Lower lobe of right lung (tissue), 2 donors: ENCODE measurements at regions not wholly inside any gene's neighbourhood (a gene's known extent, or its start where the extent isn't known, plus 50 kb on each side); places are given as distances from the start of the nearest gene placed in this dataset.

Experiments
- ATAC-seq, 2 donors: fragments of 200-7000 bp; cut with Tn5 transposase; one replicate each; pipeline ENCODE4 v1.9.1; 2020 to 2022; ENCODE audit warnings: mild to moderate bottlenecking in 2 of 2, moderate library complexity in 2 of 2
- DNase-seq: peaks from one replicate; pipeline ENCODE4 v3.0.0-alpha.2; 2020
- H3K27ac ChIP-seq: fragments of 200-600 bp; one replicate; pipeline ENCODE4 v1.8.0; 2022
- H3K27me3 ChIP-seq: fragments of 200-600 bp; one replicate; pipeline ENCODE4 v1.8.0; 2022; ENCODE audit warnings: low read depth
- H3K36me3 ChIP-seq: fragments of 200-600 bp; one replicate; pipeline ENCODE4 v1.8.0; 2022; ENCODE audit warnings: mild to moderate bottlenecking
- H3K4me1 ChIP-seq: fragments of 200-600 bp; one replicate; pipeline ENCODE4 v1.8.0; 2022
- H3K4me3 ChIP-seq: fragments of 200-600 bp; one replicate; pipeline ENCODE4 v1.8.0; 2022; ENCODE audit warnings: mild to moderate bottlenecking
- H3K9me3 ChIP-seq: fragments of 200-600 bp; one replicate; pipeline ENCODE4 v1.8.0; 2022
- intact Hi-C: fragments of 100-400 bp; cut with DNase I; formaldehyde crosslinking; loops from one replicate; pipeline ENCODE4 v1.11.0; 2022
- TF ChIP-seq, protein P1 (sequence below): fragments of 200-600 bp; IDR thresholded peaks from one replicate; pipeline ENCODE4 v1.8.0; 2022; ENCODE audit warnings: antibody characterized with exemption, mild to moderate bottlenecking
- donor health status: DM: no; HTN: yes; CAD: no; lungs with severe emphysema.

DNA sequence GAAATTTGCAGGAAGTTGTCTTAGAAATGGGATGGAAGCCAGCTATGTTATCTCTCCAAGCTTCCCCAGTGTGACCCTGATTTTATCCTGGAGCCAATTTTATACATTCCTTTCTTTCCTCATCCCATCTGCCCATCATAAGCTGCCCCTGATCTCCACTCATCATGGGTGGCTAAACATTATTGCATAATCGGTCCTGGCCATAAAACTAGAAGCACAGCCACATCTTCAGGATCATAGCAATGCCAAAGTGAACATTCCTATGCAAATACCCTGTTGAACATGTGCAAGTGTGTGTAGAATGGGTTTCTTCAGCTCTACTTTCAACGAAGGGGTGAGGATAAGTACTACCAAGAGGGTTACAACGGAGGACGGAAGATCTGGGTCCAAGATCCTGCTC, 50.6 kb upstream of the COG2 start:
- H3K27ac ChIP-seq = no peak overlapping the region
- intact Hi-C loops = no loop called here
- no peaks in the 10 kb centered on the region for H3K36me3 ChIP-seq
- ATAC-seq = no peak
- peaks cover 5% of the 10 kb centered on the region for H3K27me3 ChIP-seq
- no peaks in the 10 kb centered on the region for H3K4me1 ChIP-seq
- TF ChIP-seq, protein P1, sequence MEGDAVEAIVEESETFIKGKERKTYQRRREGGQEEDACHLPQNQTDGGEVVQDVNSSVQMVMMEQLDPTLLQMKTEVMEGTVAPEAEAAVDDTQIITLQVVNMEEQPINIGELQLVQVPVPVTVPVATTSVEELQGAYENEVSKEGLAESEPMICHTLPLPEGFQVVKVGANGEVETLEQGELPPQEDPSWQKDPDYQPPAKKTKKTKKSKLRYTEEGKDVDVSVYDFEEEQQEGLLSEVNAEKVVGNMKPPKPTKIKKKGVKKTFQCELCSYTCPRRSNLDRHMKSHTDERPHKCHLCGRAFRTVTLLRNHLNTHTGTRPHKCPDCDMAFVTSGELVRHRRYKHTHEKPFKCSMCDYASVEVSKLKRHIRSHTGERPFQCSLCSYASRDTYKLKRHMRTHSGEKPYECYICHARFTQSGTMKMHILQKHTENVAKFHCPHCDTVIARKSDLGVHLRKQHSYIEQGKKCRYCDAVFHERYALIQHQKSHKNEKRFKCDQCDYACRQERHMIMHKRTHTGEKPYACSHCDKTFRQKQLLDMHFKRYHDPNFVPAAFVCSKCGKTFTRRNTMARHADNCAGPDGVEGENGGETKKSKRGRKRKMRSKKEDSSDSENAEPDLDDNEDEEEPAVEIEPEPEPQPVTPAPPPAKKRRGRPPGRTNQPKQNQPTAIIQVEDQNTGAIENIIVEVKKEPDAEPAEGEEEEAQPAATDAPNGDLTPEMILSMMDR = no peak
- DNase-seq = no peak
- H3K4me3 ChIP-seq = no peak overlapping the region
- H3K9me3 ChIP-seq = no peaks in the 10 kb centered on the region

DNA sequence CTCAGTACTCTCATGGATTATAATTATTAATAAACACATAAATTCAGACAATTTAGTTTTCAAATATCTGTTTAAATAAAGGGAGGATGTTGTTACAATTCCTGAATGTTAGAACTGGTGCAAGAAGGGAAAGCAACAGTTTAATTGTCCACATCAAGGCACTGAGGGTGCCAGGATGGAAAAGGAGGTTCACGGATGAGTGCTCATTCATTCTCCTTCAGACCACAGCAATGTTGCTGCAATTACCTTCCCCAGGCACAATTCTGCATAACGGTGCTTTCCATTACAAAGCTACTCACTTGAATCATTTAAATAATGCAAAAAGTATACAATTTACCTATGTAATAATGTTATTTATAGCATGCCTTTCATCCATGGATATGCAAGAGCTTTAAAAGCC, 52.3 kb upstream of the COG2 start:
- Histone ChIP-seq H3K27ac (no peak overlapping the region), H3K9me3 (no peaks in the 10 kb centered on the region), H3K4me3 (no peak overlapping the region), H3K36me3 (no peaks in the 10 kb centered on the region), H3K27me3 (peaks cover 5% of the 10 kb centered on the region), H3K4me1 (no peaks in the 10 kb centered on the region)
- DNase-seq (no peak), ATAC-seq (no peak)
- TF ChIP-seq, protein P1 = no peak
- intact Hi-C loops = no loop called here

GRCh38 chr1:230588323-230588746, 53.9 kb upstream of the COG2 start:
- TF ChIP-seq, protein P1 = no peak
- intact Hi-C loops = no loop called here
- DNase-seq = no peak

DNA sequence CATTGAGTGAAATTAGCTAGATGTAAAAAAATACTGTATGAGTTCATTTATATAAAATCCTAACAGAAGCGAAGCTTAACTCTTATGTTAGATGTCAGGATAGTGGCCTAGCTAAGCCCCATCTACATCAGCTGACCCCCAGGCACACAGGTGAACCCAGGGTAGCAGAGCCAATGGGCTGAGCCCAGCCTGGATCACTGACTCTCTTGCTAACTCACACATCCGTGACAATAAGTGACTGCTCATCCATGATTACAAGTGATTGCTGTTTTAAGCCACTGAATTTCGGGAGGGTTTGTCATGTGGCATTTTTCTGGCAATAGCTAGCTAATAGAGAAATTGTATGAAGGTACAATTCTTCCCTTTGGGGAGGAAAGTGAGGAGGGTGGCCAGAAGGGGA, 55.2 kb upstream of the COG2 start:
- no peak for DNase-seq
- no peaks in the 10 kb centered on the region for H3K4me1 ChIP-seq
- intact Hi-C loops = no loop called here
- H3K27ac ChIP-seq = no peak overlapping the region
- H3K9me3 ChIP-seq = no peaks in the 10 kb centered on the region
- H3K27me3 ChIP-seq = no peaks in the 10 kb centered on the region
- ATAC-seq = no peak
- H3K36me3 ChIP-seq = no peaks in the 10 kb centered on the region
- no peak overlapping the region for H3K4me3 ChIP-seq
- TF ChIP-seq, protein P1 = no peak

More at GRCh38 chr1:230588323-230588746, 53.9 kb upstream of the COG2 start:
- Histone ChIP-seq H3K9me3 (no peaks in the 10 kb centered on the region), H3K4me3 (no peak overlapping the region), H3K36me3 (no peaks in the 10 kb centered on the region), H3K27ac (no peak overlapping the region), H3K27me3 (peaks cover 5% of the 10 kb centered on the region), H3K4me1 (no peaks in the 10 kb centered on the region)
- ATAC-seq = no peak

DNA sequence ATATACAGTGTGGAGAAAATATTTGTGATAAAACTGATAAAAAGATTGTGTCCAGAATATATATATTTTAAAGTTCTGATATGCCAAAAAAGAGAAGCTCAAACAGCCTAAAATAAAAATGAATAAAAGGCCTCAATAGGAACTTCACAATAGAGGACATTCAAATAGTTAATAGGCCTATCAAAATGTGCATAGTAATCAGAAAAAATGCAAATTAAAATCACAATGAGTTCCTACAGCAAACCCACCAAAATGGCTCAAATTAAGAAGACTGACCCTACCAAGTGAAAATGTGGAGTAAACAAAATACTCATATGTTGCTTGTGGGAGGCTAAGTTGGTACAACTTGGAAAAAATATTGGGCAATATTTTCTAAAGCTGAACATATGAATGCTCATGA, 57.6 kb upstream of the COG2 start:
- Histone ChIP-seq H3K36me3 (no peaks in the 10 kb centered on the region), H3K9me3 (no peaks in the 10 kb centered on the region), H3K27ac (no peak overlapping the region), H3K27me3 (no peaks in the 10 kb centered on the region), H3K4me1 (no peaks in the 10 kb centered on the region), H3K4me3 (no peak overlapping the region)
- TF ChIP-seq, protein P1 = no peak
- intact Hi-C loops = no loop called here
- ATAC-seq (no peak), DNase-seq (no peak)
